Mucosa of rectum (tissue), 2 donors: ENCODE measurements at regions not wholly inside any gene's neighbourhood (a gene's known extent, or its start where the extent isn't known, plus 50 kb on each side); places are given as distances from the start of the nearest gene placed in this dataset.
A peak's percentile ranks its signal among the peaks of the same experiment; 100 is the strongest.
"Not testable (repeated sequence)": the region's sequence is repeated elsewhere in the genome, so short reads cannot be mapped to it uniquely, and the experiment has no call there.

Source experiments
- H3K27ac ChIP-seq, 2 donors: one replicate each; pipeline ENCODE4 v1.7.0; 2013; ENCODE audit warnings: inconsistent platforms in 2 of 2, low read depth in 2 of 2, low read length in 2 of 2
- H3K27me3 ChIP-seq, 2 donors: one replicate each; pipeline ENCODE4 v1.7.0; 2013; ENCODE audit warnings: low read length in 2 of 2; ENCODE audit not compliant: control insufficient read depth in 2 of 2, insufficient read depth in 2 of 2
- H3K36me3 ChIP-seq, 2 donors: one replicate each; pipeline ENCODE4 v1.7.0; 2013; ENCODE audit warnings: low read length in 2 of 2; ENCODE audit not compliant: control insufficient read depth in 2 of 2, insufficient read depth in 2 of 2
- H3K4me1 ChIP-seq, 2 donors: one replicate each; pipeline ENCODE4 v1.7.0; 2013; ENCODE audit warnings: low read length in 2 of 2, mild to moderate bottlenecking in 1 of 2; ENCODE audit not compliant: control insufficient read depth in 2 of 2, insufficient read depth in 2 of 2
- H3K4me3 ChIP-seq, 2 donors: one replicate each; pipeline ENCODE4 v1.7.0; 2013; ENCODE audit warnings: low read length in 2 of 2
- H3K9ac ChIP-seq, 2 donors: one replicate each; pipeline ENCODE4 v1.7.0; 2013; ENCODE audit warnings: low read length in 2 of 2, low read depth in 1 of 2, mild to moderate bottlenecking in 1 of 2
- H3K9me3 ChIP-seq, 2 donors: one replicate each; pipeline ENCODE4 v1.7.0; 2013; ENCODE audit warnings: low read length in 2 of 2; ENCODE audit not compliant: control insufficient read depth in 2 of 2
- donor health status: healthy.
- donor health status: Normal muscosa, but diverticular disease.

DNA sequence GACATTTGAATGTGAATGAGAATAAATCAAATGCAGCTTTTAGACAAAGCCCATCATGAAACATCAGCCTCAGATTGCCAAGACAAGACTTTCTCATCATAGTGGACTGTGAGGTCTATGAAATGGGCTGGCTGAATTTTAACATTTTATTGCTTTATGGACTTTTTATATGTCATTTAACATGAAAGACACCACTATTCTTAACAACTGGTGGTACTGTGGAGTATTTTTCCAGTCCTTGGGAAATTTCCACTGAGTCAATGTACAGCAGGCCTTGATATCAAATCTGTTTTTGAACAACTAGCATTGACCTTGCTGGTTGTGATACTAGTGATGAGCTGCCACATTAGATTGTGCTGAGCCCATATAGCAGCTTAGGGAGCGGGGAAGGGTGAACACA, 326.6 kb upstream of the CITED2 start:
- no peak overlapping the region for H3K9ac ChIP-seq
- H3K36me3 ChIP-seq = no peaks in the 10 kb centered on the region
- H3K27me3 ChIP-seq = no peaks in the 10 kb centered on the region
- H3K9me3 ChIP-seq = no peaks in the 10 kb centered on the region
- peaks cover 0 to 14% of the 10 kb centered on the region in 2 donors for H3K4me1 ChIP-seq
- H3K4me3 ChIP-seq = no peak overlapping the region
- H3K27ac ChIP-seq = no peak overlapping the region

DNA sequence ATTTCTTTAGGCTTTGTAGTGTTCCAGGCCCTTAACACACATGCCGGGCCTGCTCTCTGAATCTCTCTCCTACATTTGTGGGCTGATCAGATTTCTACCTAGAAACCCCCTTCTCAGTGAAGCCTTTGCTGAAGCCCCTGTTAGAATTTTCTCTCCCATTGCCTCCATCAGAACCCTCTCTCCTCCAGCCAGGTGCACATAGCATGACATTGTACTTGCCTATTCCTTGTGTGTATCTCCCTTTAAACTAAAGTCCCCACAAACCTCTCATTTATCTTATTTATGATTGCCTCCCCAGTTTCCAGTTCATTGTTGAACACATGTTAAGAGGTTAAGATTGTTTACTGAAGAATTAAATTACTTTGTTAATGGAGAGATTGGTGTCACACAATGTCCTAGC, 325.5 kb upstream of the CITED2 start:
- H3K36me3 ChIP-seq = no peaks in the 10 kb centered on the region
- peaks cover 0 to 17% of the 10 kb centered on the region in 2 donors for H3K4me1 ChIP-seq
- no peak overlapping the region for H3K9ac ChIP-seq
- no peaks in the 10 kb centered on the region for H3K27me3 ChIP-seq
- H3K9me3 ChIP-seq = no peaks in the 10 kb centered on the region
- no peak overlapping the region for H3K4me3 ChIP-seq
- no peak overlapping the region for H3K27ac ChIP-seq

DNA sequence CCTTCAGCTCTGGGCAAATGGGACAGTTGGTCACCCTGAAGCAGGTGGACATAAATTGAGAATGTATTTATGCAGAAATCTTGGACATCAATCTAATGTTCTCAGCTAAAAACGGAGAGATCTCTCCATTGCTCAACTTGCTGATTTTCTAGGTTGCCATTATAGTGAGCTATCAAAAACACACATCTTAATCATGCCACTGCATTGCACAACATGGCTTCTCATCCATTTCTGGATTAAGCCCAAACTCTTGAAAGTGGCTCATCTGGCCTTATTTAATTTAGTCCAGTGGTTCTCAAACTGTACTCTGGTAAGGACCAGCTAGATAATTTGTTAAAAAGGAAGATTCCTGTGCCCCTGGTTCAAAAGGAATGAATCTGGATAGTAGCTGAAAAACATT, 324.9 kb upstream of the CITED2 start:
- no peak overlapping the region for H3K27ac ChIP-seq
- H3K36me3 ChIP-seq = no peaks in the 10 kb centered on the region
- H3K4me1 ChIP-seq = peaks cover 0 to 17% of the 10 kb centered on the region in 2 donors

DNA sequence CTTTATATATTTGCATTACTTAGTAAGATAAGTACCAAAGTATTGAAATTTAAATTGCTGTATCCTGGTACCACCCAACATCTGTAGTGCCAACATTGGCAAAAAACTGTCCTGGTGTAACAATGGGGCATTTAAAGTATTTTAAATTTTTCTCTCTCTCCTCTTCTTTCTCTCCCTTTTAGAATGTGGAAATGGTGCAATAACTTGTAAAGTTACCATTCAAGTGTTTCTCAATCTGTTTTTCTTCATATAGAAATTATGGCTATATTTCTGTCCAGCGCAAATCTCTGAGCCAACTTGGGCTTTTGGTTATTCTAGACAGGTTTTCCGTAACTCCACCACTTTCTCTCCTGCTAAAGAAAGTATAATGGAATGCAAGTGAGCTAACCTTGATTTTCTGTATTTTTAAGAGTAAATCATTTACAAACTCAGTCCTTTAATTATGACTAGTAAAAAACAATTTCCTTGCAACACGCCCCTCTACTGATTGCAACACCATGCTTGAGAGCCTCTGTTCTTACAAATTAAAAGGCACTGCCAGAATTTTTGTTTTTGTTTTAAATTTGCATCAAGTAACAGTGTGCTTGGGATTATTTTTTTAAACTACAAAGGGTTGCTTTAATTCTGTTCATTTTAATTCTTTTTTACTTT, 324.2 kb upstream of the CITED2 start:
- Histone ChIP-seq H3K9ac (no peak overlapping the region), H3K9me3 (no peaks in the 10 kb centered on the region), H3K36me3 (no peaks in the 10 kb centered on the region), H3K4me1 (peaks cover 0 to 17% of the 10 kb centered on the region in 2 donors), H3K4me3 (no peak overlapping the region), H3K27ac (peak overlapping the region in 1 of 2 donors; percentile 35), H3K27me3 (no peaks in the 10 kb centered on the region)

More for the DNA sequence above, 324.9 kb upstream of the CITED2 start:
- H3K9ac ChIP-seq = no peak overlapping the region
- H3K4me3 ChIP-seq = no peak overlapping the region
- no peaks in the 10 kb centered on the region for H3K9me3 ChIP-seq
- no peaks in the 10 kb centered on the region for H3K27me3 ChIP-seq

DNA sequence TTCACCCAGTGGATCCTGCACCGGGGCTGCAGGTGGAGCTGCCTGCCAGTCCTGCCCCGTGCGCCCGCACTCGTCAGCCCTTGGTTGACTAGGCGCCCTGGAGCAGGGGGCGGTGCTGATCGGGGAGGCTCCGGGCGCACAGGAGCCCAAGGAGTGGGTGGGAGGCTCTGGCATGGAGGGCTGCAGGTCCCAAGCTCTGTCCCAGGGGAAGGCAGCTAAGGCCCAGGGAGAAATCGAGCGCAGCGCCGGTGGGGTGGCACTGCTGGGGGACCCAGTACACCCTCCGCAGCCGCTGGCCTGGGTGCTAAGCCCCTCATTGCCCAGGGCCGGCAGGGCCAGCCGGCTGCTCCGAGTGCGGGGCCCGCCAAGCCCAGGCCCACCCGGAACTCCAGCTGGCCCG, 323.4 kb upstream of the CITED2 start:
- H3K4me1 ChIP-seq = peaks cover 0 to 17% of the 10 kb centered on the region in 2 donors
- not testable (repeated sequence) for H3K36me3 ChIP-seq, H3K9me3 ChIP-seq

DNA sequence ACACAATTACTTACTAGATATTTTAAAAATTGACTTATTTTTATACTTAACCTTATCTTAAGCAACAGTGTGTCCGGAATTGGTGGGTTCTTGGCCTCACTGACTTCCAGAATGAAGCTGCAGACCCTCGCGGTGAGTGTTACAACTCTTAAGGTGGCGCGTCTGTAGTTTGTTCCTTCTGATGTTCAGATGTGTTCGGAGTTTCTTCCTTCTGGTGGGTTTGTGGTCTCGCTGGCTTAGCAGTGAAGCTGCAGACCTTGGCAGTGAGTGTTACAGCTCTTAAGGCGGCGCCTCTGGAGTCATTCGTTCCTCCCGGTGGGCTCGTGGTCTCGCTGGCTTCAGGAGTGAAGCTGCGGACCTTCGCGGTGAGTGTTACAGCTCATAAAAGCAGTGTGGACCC, 322.5 kb upstream of the CITED2 start:
- not testable (repeated sequence) for H3K27me3 ChIP-seq, H3K27ac ChIP-seq, H3K9me3 ChIP-seq, H3K9ac ChIP-seq, H3K4me3 ChIP-seq, H3K36me3 ChIP-seq
- peaks cover 0 to 17% of the 10 kb centered on the region in 2 donors for H3K4me1 ChIP-seq

More for the DNA sequence above, 323.4 kb upstream of the CITED2 start:
- H3K4me3 ChIP-seq, H3K27me3 ChIP-seq, H3K9ac ChIP-seq, H3K27ac ChIP-seq: not testable (repeated sequence)

DNA sequence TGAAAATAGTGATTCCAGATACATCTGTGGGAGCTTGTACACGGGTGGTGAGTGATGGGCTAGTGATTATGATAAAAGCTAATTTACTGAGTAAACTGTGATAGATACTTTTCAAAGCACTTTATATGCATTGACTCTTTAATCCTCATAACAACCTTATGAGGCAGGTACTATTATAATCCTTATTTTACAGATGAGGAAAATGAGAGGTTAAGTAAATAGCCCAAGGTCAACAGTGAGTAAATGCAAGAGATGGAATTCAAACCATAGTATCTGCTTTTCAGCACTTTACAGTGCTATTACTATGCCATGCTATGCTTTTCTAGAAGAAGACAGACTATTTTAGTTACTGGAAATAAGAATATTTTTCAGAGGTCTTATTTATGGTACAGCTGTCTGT, 320.9 kb upstream of the CITED2 start:
- no peaks in the 10 kb centered on the region for H3K36me3 ChIP-seq
- no peak overlapping the region for H3K9ac ChIP-seq
- H3K4me1 ChIP-seq = peaks cover 0 to 14% of the 10 kb centered on the region in 2 donors
- no peaks in the 10 kb centered on the region for H3K9me3 ChIP-seq
- H3K4me3 ChIP-seq = no peak overlapping the region
- H3K27me3 ChIP-seq = no peaks in the 10 kb centered on the region
- H3K27ac ChIP-seq = no peak overlapping the region

DNA sequence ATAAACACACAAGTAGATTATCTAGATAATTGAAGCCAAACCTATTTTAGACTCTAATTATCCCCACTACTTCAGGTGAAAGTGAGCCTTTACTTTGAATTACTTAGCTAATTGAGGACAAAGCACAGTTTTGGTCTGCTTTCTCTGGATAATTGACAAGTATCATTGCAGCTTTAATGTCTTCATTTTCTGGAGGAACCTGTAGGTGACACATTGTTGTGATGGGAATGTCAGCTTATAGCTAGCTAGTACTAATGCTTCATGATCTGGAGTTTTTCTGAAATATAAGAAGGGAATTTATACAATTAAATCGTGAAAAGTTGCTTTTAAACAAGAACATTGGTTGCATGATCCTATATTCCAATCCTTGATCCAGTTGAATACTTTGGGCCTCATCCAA, 319.3 kb upstream of the CITED2 start:
- Histone ChIP-seq H3K9ac (no peak overlapping the region), H3K4me1 (peaks cover 0 to 9% of the 10 kb centered on the region in 2 donors), H3K27me3 (no peaks in the 10 kb centered on the region), H3K27ac (no peak overlapping the region), H3K9me3 (no peaks in the 10 kb centered on the region), H3K4me3 (no peak overlapping the region), H3K36me3 (no peaks in the 10 kb centered on the region)

DNA sequence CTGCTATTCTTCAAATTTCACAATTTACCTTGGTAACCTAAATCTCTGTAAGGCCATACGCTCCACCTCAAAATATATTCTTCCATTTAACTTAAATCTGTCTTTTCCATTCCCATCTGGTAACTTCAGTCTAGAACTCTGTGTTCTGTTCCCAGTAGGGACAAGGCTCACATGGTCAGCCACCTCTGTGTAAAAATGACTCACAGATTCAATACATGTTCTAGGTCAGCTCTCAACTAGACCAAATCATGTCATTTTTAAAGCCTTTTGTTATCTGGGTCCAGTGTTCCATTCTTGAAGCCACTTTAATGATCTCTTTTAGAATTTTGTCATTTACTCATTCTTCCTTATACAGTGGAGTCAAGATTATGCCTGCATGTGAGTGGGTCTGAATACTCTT, 315.6 kb upstream of the CITED2 start:
- Histone ChIP-seq H3K4me1 (no peaks in the 10 kb centered on the region), H3K9ac (no peak overlapping the region), H3K36me3 (no peaks in the 10 kb centered on the region), H3K9me3 (no peaks in the 10 kb centered on the region), H3K27ac (no peak overlapping the region), H3K4me3 (no peak overlapping the region), H3K27me3 (no peaks in the 10 kb centered on the region)

DNA sequence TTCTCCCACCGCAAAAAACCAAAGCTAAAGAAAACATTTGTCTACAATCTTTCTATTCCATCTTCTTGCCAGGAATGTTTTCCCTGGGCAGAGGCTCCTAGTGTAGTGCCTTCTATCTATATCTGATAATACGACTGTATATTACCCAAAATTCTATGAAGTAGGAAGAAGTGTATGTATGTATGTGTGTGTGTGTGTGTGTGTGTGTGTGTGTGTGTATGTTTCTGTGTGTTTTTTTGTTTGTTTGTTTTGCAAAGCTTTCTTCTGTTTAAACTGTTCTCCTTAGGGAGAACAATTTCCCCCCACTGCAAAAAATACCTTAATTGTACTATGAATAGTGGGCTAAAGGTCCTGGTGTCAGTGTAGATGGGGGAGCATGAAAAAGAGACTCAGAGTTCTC, 312.6 kb upstream of the CITED2 start:
- Histone ChIP-seq H3K9ac (no peak overlapping the region), H3K4me3 (no peak overlapping the region), H3K27me3 (no peaks in the 10 kb centered on the region), H3K9me3 (no peaks in the 10 kb centered on the region), H3K36me3 (no peaks in the 10 kb centered on the region), H3K4me1 (no peaks in the 10 kb centered on the region), H3K27ac (no peak overlapping the region)

DNA sequence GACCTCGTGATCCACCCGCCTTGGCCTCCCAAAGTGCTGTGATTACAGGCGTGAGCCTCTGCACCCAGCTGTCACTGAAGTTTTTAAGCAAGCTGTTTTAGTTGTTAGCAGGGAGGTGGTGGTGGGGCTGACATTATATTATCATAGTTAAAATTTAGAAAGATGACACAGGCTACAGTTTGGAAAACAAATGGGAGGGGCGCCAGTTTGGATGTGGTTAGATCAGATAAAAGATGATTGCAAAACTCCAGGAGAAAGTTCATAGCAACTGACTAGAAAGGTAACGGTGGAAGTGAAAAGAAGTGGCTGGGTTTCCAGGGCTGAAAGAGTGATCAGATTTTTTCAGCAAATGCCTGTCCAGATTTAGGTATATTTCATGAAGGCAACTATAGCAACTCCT, 311.9 kb upstream of the CITED2 start:
- no peak overlapping the region for H3K9ac ChIP-seq
- H3K36me3 ChIP-seq = no peaks in the 10 kb centered on the region
- no peaks in the 10 kb centered on the region for H3K4me1 ChIP-seq
- H3K4me3 ChIP-seq = no peak overlapping the region
- H3K27ac ChIP-seq = no peak overlapping the region
- no peaks in the 10 kb centered on the region for H3K9me3 ChIP-seq
- no peaks in the 10 kb centered on the region for H3K27me3 ChIP-seq
